A673 (cell line): ENCODE measurements at regions not wholly inside any gene's neighbourhood (a gene's known extent, or its start where the extent isn't known, plus 50 kb on each side); places are given as distances from the start of the nearest gene placed in this dataset.
A peak's percentile ranks its signal among the peaks of the same experiment; 100 is the strongest.

Source experiments
- BruUV-seq: library from RNA; stranded (reverse); fragments of 400-500 nt; replicated peaks from 2 replicates; lab custom pipeline; 2021; lab: Mats Ljungman, UMichigan
- CTCF ChIA-PET: fragments of 300-600 bp; sonication (Branson Sonifier 250); formaldehyde crosslinking; loops from one replicate; lab custom pipeline; 2022; ENCODE audit warnings: antibody characterized with exemption; lab: Charles Lee
- POLR2A ChIA-PET: fragments of 300-600 bp; sonication (Branson Sonifier 250); formaldehyde crosslinking; loops from one replicate; lab custom pipeline; 2022; ENCODE audit warnings: antibody characterized with exemption; ENCODE audit not compliant: low non-redundant PET; lab: Charles Lee
- DNase-seq: peaks from one replicate; pipeline ENCODE4 v3.0.0-alpha.2; 2015; ENCODE audit warnings: low spot score
- H3K27ac ChIP-seq: fragments of 200-600 bp; sonication (generic); 2 replicates; pipeline ENCODE4 v1.5.1; 2016; ENCODE audit warnings: mixed run types, low read depth, mild to moderate bottlenecking, mixed read lengths, antibody characterized with exemption, low read length; ENCODE audit not compliant: poor library complexity, severe bottlenecking
- H3K27me3 ChIP-seq: fragments of 200-600 bp; sonication (generic); replicated peaks from 2 replicates; pipeline ENCODE4 v1.6.1; 2017; ENCODE audit warnings: mixed run types, low read depth, mild to moderate bottlenecking, mixed read lengths, antibody characterized with exemption, low read length; ENCODE audit not compliant: insufficient read depth, poor library complexity
- H3K36me3 ChIP-seq: fragments of 200-600 bp; sonication (generic); 2 replicates; pipeline ENCODE4 v1.6.1; 2016; ENCODE audit warnings: mixed run types, mild to moderate bottlenecking, mixed read lengths, antibody characterized with exemption, low read length; ENCODE audit not compliant: insufficient read depth, poor library complexity, severe bottlenecking
- H3K4me1 ChIP-seq: fragments of 200-600 bp; sonication (generic); 2 replicates; pipeline ENCODE4 v1.6.1; 2017; ENCODE audit warnings: mixed run types, mild to moderate bottlenecking, mixed read lengths, antibody characterized with exemption, low read length; ENCODE audit not compliant: insufficient read depth, poor library complexity, severe bottlenecking
- H3K4me3 ChIP-seq: fragments of 200-600 bp; sonication (generic); 2 replicates; pipeline ENCODE4 v1.5.1; 2016; ENCODE audit warnings: low read depth, mixed run types, mild to moderate bottlenecking, mixed read lengths, low read length; ENCODE audit not compliant: poor library complexity, severe bottlenecking
- H3K9me3 ChIP-seq: fragments of 200-600 bp; sonication (generic); 2 replicates; pipeline ENCODE4 v1.6.1; 2016; ENCODE audit warnings: mixed run types, low read depth, mild to moderate bottlenecking, mixed read lengths, antibody characterized with exemption, low read length; ENCODE audit not compliant: poor library complexity, severe bottlenecking
- CTCF ChIP-seq: fragments of 300-800, 200-600 bp; sonication (generic); conservative IDR thresholded peaks from 2 replicates; pipeline ENCODE4 v1.5.1; 2017; ENCODE audit warnings: low read depth, mild to moderate bottlenecking, antibody characterized with exemption, low read length, moderate library complexity, mixed read lengths
- EZH2 ChIP-seq: fragments of 200-600 bp; sonication (generic); IDR thresholded peaks from 2 replicates; pipeline ENCODE4 v1.6.1; 2017; ENCODE audit warnings: borderline replicate concordance, low read depth, mild to moderate bottlenecking, mixed read lengths, antibody characterized with exemption, low read length; ENCODE audit not compliant: poor library complexity, severe bottlenecking
- intact Hi-C: fragments of 100-400 bp; cut with micrococcal nuclease; formaldehyde crosslinking; loops from one replicate; pipeline ENCODE4 v1.10.0; 2022; ENCODE audit not compliant: unreplicated experiment

GRCh38 chr3:188947401-188948280, 224.1 kb upstream of the TPRG1 start:
- peak; percentile 96 for DNase-seq
- peak overlapping the region; percentile 48 for H3K4me3 ChIP-seq
- CTCF ChIA-PET: interaction anchor here (0.8 to 1.5 kb wide), 3 partner anchors 94 to 1209 kb away, joined by 3 to 7 read pairs (median 4); no protein-coding TSS in a partner anchor
- H3K27ac ChIP-seq: peak overlapping the region; percentile 82
- TF ChIP-seq CTCF (peak; percentile 34; the same call in 1 of the 2 replicates), EZH2 (no peak)
- no peaks in the 10 kb centered on the region for H3K9me3 ChIP-seq
- BruUV-seq: no TSS peak
- POLR2A ChIA-PET: interaction anchor here (0.6 kb wide), 3 partner anchors 233 to 1205 kb away, joined by 3 read pairs; no protein-coding TSS in a partner anchor
- no peaks in the 10 kb centered on the region for H3K36me3 ChIP-seq
- H3K27me3 ChIP-seq: no peaks in the 10 kb centered on the region
- intact Hi-C loops: no loop called here
- peaks cover 19% of the 10 kb centered on the region for H3K4me1 ChIP-seq

- Histone ChIP-seq H3K27me3 (no peaks in the 10 kb centered on the region), H3K4me3 (peak overlapping the region; percentile 48), H3K36me3 (no peaks in the 10 kb centered on the region), H3K27ac (peak overlapping the region; percentile 82), H3K4me1 (peaks cover 19% of the 10 kb centered on the region), H3K9me3 (no peaks in the 10 kb centered on the region)
- ChIA-PET POLR2A (interaction anchor here (0.6 kb wide), 1 partner anchor 1206 kb away, joined by 3 read pairs; no protein-coding TSS in a partner anchor), CTCF (interaction anchor here (0.8 to 1.5 kb wide), 3 partner anchors 93 to 1210 kb away, joined by 3 to 7 read pairs (median 4); no protein-coding TSS in a partner anchor)
- intact Hi-C loops: no loop called here
- peak; percentile 54 for DNase-seq
- TF ChIP-seq CTCF (no peak), EZH2 (no peak)
- BruUV-seq: no TSS peak
Measured at GRCh38 chr3:188948281-188948996, 223.3 kb upstream of the TPRG1 start.

- peak overlapping the region; percentile 82 for H3K27ac ChIP-seq
- CTCF ChIA-PET: no interaction called here
Measured at GRCh38 chr3:188948997-188949389, 222.8 kb upstream of the TPRG1 start.

More at GRCh38 chr3:188948997-188949389, 222.8 kb upstream of the TPRG1 start:
- DNase-seq: no peak
- TF ChIP-seq CTCF (no peak), EZH2 (no peak)
- H3K27me3 ChIP-seq: no peaks in the 10 kb centered on the region
- no peaks in the 10 kb centered on the region for H3K36me3 ChIP-seq
- POLR2A ChIA-PET: no interaction called here
- intact Hi-C loops: no loop called here
- no peaks in the 10 kb centered on the region for H3K9me3 ChIP-seq
- H3K4me1 ChIP-seq: peaks cover 19% of the 10 kb centered on the region
- H3K4me3 ChIP-seq: no peak overlapping the region
- no TSS peak for BruUV-seq
